CD4-positive, alpha-beta T cell (primary cell): ENCODE measurements at regions not wholly inside any gene's neighbourhood (a gene's known extent, or its start where the extent isn't known, plus 50 kb on each side); places are given as distances from the start of the nearest gene placed in this dataset.

Experiments used
- ATAC-seq: fragments of 200-7000 bp; cut with Tn5 transposase; one replicate; pipeline ENCODE4 v1.10.0; 2022; ENCODE audit warnings: mild to moderate bottlenecking; ENCODE audit not compliant: poor library complexity
- CTCF ChIA-PET: fragments of 350-600 bp; sonication (Branson Sonifier 250); formaldehyde crosslinking; loops from one replicate; lab custom pipeline; 2021; ENCODE audit warnings: antibody characterized with exemption, inconsistent platforms; lab: Charles Lee
- POLR2A ChIA-PET: fragments of 350-600 bp; sonication (Branson Sonifier 250); formaldehyde crosslinking; loops from one replicate; lab custom pipeline; 2021; ENCODE audit warnings: antibody characterized with exemption, inconsistent platforms; lab: Charles Lee
- DNase-seq, 14 experiments: peaks; one replicate each; pipeline ENCODE4 v3.0.0-alpha.2; 2013 to 2020; ENCODE audit warnings: mixed read lengths in 2 of 14
- H3K27ac ChIP-seq, 2 donors: one replicate each; pipeline versions ENCODE4 v1.5.1 to v1.7.0; 2013; ENCODE audit warnings: low read length in 2 of 2, low read depth in 1 of 2, mild to moderate bottlenecking in 1 of 2
- H3K27me3 ChIP-seq, 2 experiments: 1 replicate in 1 of 2; 2 replicates in 1 of 2; pipeline versions ENCODE4 v1.6.1 to v1.7.0; 2013; ENCODE audit warnings: low read length in 2 of 2, control low read depth in 1 of 2, mild to moderate bottlenecking in 1 of 2, moderate library complexity in 1 of 2; ENCODE audit not compliant: insufficient read depth in 2 of 2, control insufficient read depth in 1 of 2
- H3K36me3 ChIP-seq: one replicate; pipeline ENCODE4 v1.6.1; 2013; ENCODE audit warnings: low read length, control low read depth; ENCODE audit not compliant: insufficient read depth
- H3K4me1 ChIP-seq: one replicate; pipeline ENCODE4 v1.6.1; 2013; ENCODE audit warnings: low read length, control low read depth; ENCODE audit not compliant: insufficient read depth
- H3K4me3 ChIP-seq: one replicate; pipeline ENCODE4 v1.5.1; 2013; ENCODE audit warnings: mild to moderate bottlenecking, low read length, moderate library complexity
- H3K9me3 ChIP-seq, 2 experiments: 1 replicate in 1 of 2; 2 replicates in 1 of 2; pipeline versions ENCODE4 v1.6.1 to v1.7.0; 2013; ENCODE audit warnings: low read length in 2 of 2, mild to moderate bottlenecking in 2 of 2, control low read depth in 1 of 2, moderate library complexity in 1 of 2; ENCODE audit not compliant: control insufficient read depth in 1 of 2, insufficient read depth in 1 of 2
- H3K27ac Mint-ChIP-seq: one replicate; pipeline ENCODE4 v1.8.0; 2020; ENCODE audit warnings: mixed read lengths
- H3K27me3 Mint-ChIP-seq: one replicate; pipeline ENCODE4 v1.8.0; 2021; ENCODE audit warnings: mixed read lengths
- H3K36me3 Mint-ChIP-seq: one replicate; pipeline ENCODE4 v1.8.0; 2021; ENCODE audit warnings: low read depth, mixed read lengths
- H3K4me1 Mint-ChIP-seq: one replicate; pipeline ENCODE4 v1.8.0; 2021; ENCODE audit warnings: low read depth, mixed read lengths
- H3K4me3 Mint-ChIP-seq: one replicate; pipeline ENCODE4 v1.8.0; 2020; ENCODE audit warnings: mild to moderate bottlenecking, mixed read lengths
- H3K9me3 Mint-ChIP-seq: one replicate; pipeline ENCODE4 v1.8.0; 2020; ENCODE audit warnings: mixed read lengths
- CTCF ChIP-seq: fragments of 200-600 bp; IDR thresholded peaks from one replicate; pipeline ENCODE4 v1.8.0; 2022; ENCODE audit warnings: antibody characterized with exemption, mild to moderate bottlenecking
- intact Hi-C, 2 experiments: fragments of 100-400 bp; cut with DNase I in 1 of 2; cut with micrococcal nuclease in 1 of 2; formaldehyde crosslinking; loops; one replicate each; pipeline versions ENCODE4 v1.15.1 to v1.9.0; 2023 to 2025; cut with DNase I, micrococcal nuclease

- no peak for TF ChIP-seq CTCF
- no peak for ATAC-seq
- no peaks in the 10 kb centered on the region for H3K36me3 ChIP-seq
- no peak overlapping the region for H3K4me3 ChIP-seq
- Mint-ChIP-seq H3K36me3 (no peaks in the 10 kb centered on the region), H3K27ac (peak overlapping the region; percentile 91), H3K9me3 (peaks cover 5% of the 10 kb centered on the region), H3K4me1 (peaks cover 57% of the 10 kb centered on the region), H3K4me3 (peak overlapping the region; percentile 74), H3K27me3 (no peaks in the 10 kb centered on the region)
- H3K27ac ChIP-seq: peak overlapping the region; percentile 13 to 39
- peaks cover 35% of the 10 kb centered on the region for H3K4me1 ChIP-seq
- intact Hi-C loops: no loop called here
- POLR2A ChIA-PET: interaction anchor here (0.6 to 2.2 kb wide), 10 partner anchors 9 to 1047 kb away, joined by 3 to 23 read pairs (median 4); no protein-coding TSS in a partner anchor
- CTCF ChIA-PET: interaction anchor here (0.7 kb wide), 1 partner anchor 97 kb away, joined by 3 read pairs; no protein-coding TSS in a partner anchor
- H3K27me3 ChIP-seq: no peaks in the 10 kb centered on the region
- H3K9me3 ChIP-seq: no peaks in the 10 kb centered on the region
- no peak for DNase-seq
Observed at GRCh38 chr14:98925354-98926040, 346.5 kb downstream of the BCL11B start.

GRCh38 chr14:98926146-98926545, 345.9 kb downstream of the BCL11B start:
- CTCF ChIA-PET: no interaction called here
- H3K4me3 ChIP-seq: no peak overlapping the region

GRCh38 chr14:98926801-98927200, 345.2 kb downstream of the BCL11B start:
- Mint-ChIP-seq H3K27me3 (no peaks in the 10 kb centered on the region), H3K4me1 (peaks cover 70% of the 10 kb centered on the region), H3K9me3 (peaks cover 5% of the 10 kb centered on the region), H3K36me3 (no peaks in the 10 kb centered on the region), H3K27ac (peak overlapping the region; percentile 91), H3K4me3 (peak overlapping the region; percentile 74)
- Histone ChIP-seq H3K4me3 (no peak overlapping the region), H3K27ac (no peak overlapping the region), H3K4me1 (peaks cover 48% of the 10 kb centered on the region), H3K27me3 (no peaks in the 10 kb centered on the region), H3K36me3 (no peaks in the 10 kb centered on the region), H3K9me3 (no peaks in the 10 kb centered on the region)
- DNase-seq (no peak), ATAC-seq (no peak)
- POLR2A ChIA-PET: no interaction called here
- no peak for TF ChIP-seq CTCF
- intact Hi-C loops: no loop called here
- CTCF ChIA-PET: no interaction called here

More at GRCh38 chr14:98926146-98926545, 345.9 kb downstream of the BCL11B start:
- peak; percentile 28 to 71 (median 59) for DNase-seq
- no peaks in the 10 kb centered on the region for H3K36me3 ChIP-seq
- peak overlapping the region; percentile 13 to 39 for H3K27ac ChIP-seq
- no peak for TF ChIP-seq CTCF
- H3K27me3 ChIP-seq: no peaks in the 10 kb centered on the region
- H3K4me1 ChIP-seq: peaks cover 42% of the 10 kb centered on the region
- intact Hi-C loops: no loop called here
- H3K4me1 Mint-ChIP-seq: peaks cover 64% of the 10 kb centered on the region
- ATAC-seq: peak; percentile 94
- peaks cover 5% of the 10 kb centered on the region for H3K9me3 Mint-ChIP-seq
- no peaks in the 10 kb centered on the region for H3K9me3 ChIP-seq
- H3K27ac Mint-ChIP-seq: peak overlapping the region; percentile 91
- no peaks in the 10 kb centered on the region for H3K27me3 Mint-ChIP-seq
- no peaks in the 10 kb centered on the region for H3K36me3 Mint-ChIP-seq
- peak overlapping the region; percentile 74 for H3K4me3 Mint-ChIP-seq
- POLR2A ChIA-PET: interaction anchor here (0.6 to 2.2 kb wide), 9 partner anchors 14 to 1048 kb away, joined by 3 to 23 read pairs (median 4); no protein-coding TSS in a partner anchor
